GM23338 (cell line): ENCODE measurements at regions not wholly inside any gene's neighbourhood (a gene's known extent, or its start where the extent isn't known, plus 50 kb on each side); places are given as distances from the start of the nearest gene placed in this dataset.

ENCODE experiments used
- ATAC-seq: fragments of 200-7000 bp; cut with Tn5 transposase; 3 replicates; pipeline ENCODE4 v1.9.1; 2020
- DNase-seq: peaks from one replicate; pipeline ENCODE4 v3.0.0-alpha.2; 2015; ENCODE audit warnings: low spot score
- H2AFZ ChIP-seq: fragments of 200-600 bp; sonication (generic); 2 replicates; pipeline ENCODE4 v1.8.0; 2016; ENCODE audit warnings: antibody characterized with exemption, mild to moderate bottlenecking, moderate library complexity
- H3F3A ChIP-seq: fragments of 200-600 bp; sonication (generic); replicated peaks from 2 replicates; pipeline ENCODE4 v1.8.0; 2017; ENCODE audit warnings: antibody characterized with exemption, mixed run types, low read depth
- H3K27ac ChIP-seq: fragments of 200-600 bp; sonication (generic); 2 replicates; pipeline ENCODE4 v1.6.1; 2016; ENCODE audit warnings: low read depth
- H3K27me3 ChIP-seq: fragments of 200-600 bp; sonication (generic); 2 replicates; pipeline ENCODE4 v1.8.0; 2016; ENCODE audit warnings: mild to moderate bottlenecking, mixed run types, moderate library complexity; ENCODE audit not compliant: insufficient read depth
- H3K36me3 ChIP-seq: fragments of 200-600 bp; sonication (generic); 2 replicates; pipeline ENCODE4 v1.8.0; 2016; ENCODE audit warnings: mild to moderate bottlenecking; ENCODE audit not compliant: insufficient read depth
- H3K4me1 ChIP-seq: fragments of 200-600 bp; sonication (generic); 2 replicates; pipeline ENCODE4 v1.8.0; 2016; ENCODE audit warnings: mild to moderate bottlenecking, moderate library complexity; ENCODE audit not compliant: insufficient read depth
- H3K4me2 ChIP-seq: fragments of 200-600 bp; sonication (generic); 2 replicates; pipeline ENCODE4 v1.7.1; 2017; ENCODE audit warnings: mixed run types
- H3K4me3 ChIP-seq: fragments of 200-600 bp; sonication (generic); 2 replicates; pipeline ENCODE4 v1.6.1; 2016; ENCODE audit warnings: mixed run types
- H3K79me2 ChIP-seq: fragments of 200-600 bp; sonication (generic); replicated peaks from 2 replicates; pipeline ENCODE4 v1.8.0; 2017; ENCODE audit warnings: mild to moderate bottlenecking; ENCODE audit not compliant: insufficient read depth
- H3K9me2 ChIP-seq: fragments of 200-600 bp; sonication (generic); 2 replicates; pipeline ENCODE4 v1.8.0; 2017; ENCODE audit not compliant: insufficient read depth
- H4K20me1 ChIP-seq: fragments of 200-600 bp; sonication (generic); replicated peaks from 2 replicates; pipeline ENCODE4 v1.8.0; 2017; ENCODE audit warnings: mild to moderate bottlenecking; ENCODE audit not compliant: insufficient read depth
- H3K27ac Mint-ChIP-seq: 2 replicates; pipeline ENCODE4 v1.8.0; 2020; ENCODE audit warnings: inconsistent platforms, mild to moderate bottlenecking, moderate library complexity, mixed read lengths
- H3K27me3 Mint-ChIP-seq: 3 replicates; pipeline ENCODE4 v1.8.0; 2022; ENCODE audit warnings: low read depth, mild to moderate bottlenecking, moderate library complexity, mixed read lengths, inconsistent platforms; ENCODE audit not compliant: insufficient read depth, poor library complexity
- H3K36me3 Mint-ChIP-seq: 3 replicates; pipeline ENCODE4 v1.8.0; 2021; ENCODE audit warnings: low read depth, mild to moderate bottlenecking, inconsistent platforms, moderate library complexity, mixed read lengths
- H3K4me1 Mint-ChIP-seq: 3 replicates; pipeline ENCODE4 v1.8.0; 2020; ENCODE audit warnings: mild to moderate bottlenecking, inconsistent platforms, mixed read lengths
- H3K4me3 Mint-ChIP-seq: 3 replicates; pipeline ENCODE4 v1.8.0; 2021; ENCODE audit warnings: moderate library complexity, mild to moderate bottlenecking, inconsistent platforms, mixed read lengths
- H3K9me3 Mint-ChIP-seq: 3 replicates; pipeline ENCODE4 v1.8.0; 2020; ENCODE audit warnings: moderate library complexity, mild to moderate bottlenecking, inconsistent platforms, mixed read lengths
- CREB1 ChIP-seq: fragments of 250-450 bp; sonication (Bioruptor Pico); IDR thresholded peaks from 2 replicates; pipeline ENCODE4 v1.5.0; 2020; ENCODE audit warnings: low read depth, mild to moderate bottlenecking, moderate library complexity
- CTCF ChIP-seq, 2 experiments: fragments of 200-600 bp in 1 of 2; sonication (generic) in 1 of 2; conservative IDR thresholded peaks; 2 replicates each; pipeline versions ENCODE4 v1.5.1 to v1.6.1; 2016 to 2017; ENCODE audit warnings: antibody characterized with exemption in 2 of 2, low read depth in 2 of 2, mild to moderate bottlenecking in 2 of 2, moderate library complexity in 1 of 2
- JUNB ChIP-seq: IDR thresholded peaks from one replicate; pipeline ENCODE4 v1.6.1; 2016; ENCODE audit warnings: antibody characterized with exemption; ENCODE audit not compliant: unreplicated experiment
- NANOG ChIP-seq: IDR thresholded peaks from 2 replicates; pipeline ENCODE4 v1.6.1; 2016; ENCODE audit warnings: antibody characterized with exemption, borderline replicate concordance
- POLR2AphosphoS5 ChIP-seq: IDR thresholded peaks from 2 replicates; pipeline ENCODE4 v1.6.1; 2016; ENCODE audit warnings: antibody characterized with exemption, low read depth
- ZNF114 ChIP-seq: fragments of 250-450 bp; sonication (Bioruptor Pico); IDR thresholded peaks from 2 replicates; pipeline ENCODE4 v1.5.0; 2020; ENCODE audit warnings: mild to moderate bottlenecking, moderate library complexity
- ZNF331 ChIP-seq: fragments of 250-450 bp; sonication (Bioruptor Pico); IDR thresholded peaks from 2 replicates; pipeline ENCODE4 v1.5.0; 2020; ENCODE audit warnings: low read depth, mild to moderate bottlenecking, moderate library complexity
- ZNF462 ChIP-seq: fragments of 250-450 bp; sonication (Bioruptor Pico); IDR thresholded peaks from 2 replicates; pipeline ENCODE4 v1.5.0; 2020; ENCODE audit warnings: mild to moderate bottlenecking, moderate library complexity

GRCh38 chr18:24810561-24811305 is 350.3 kb downstream of the HRH4 start:
- Histone ChIP-seq H4K20me1 (no peaks in the 10 kb centered on the region), H3K4me3 (no peak overlapping the region), H3K9me2 (peaks cover 9% of the 10 kb centered on the region; the same call in 1 of the 2 replicates), H3K4me2 (no peak overlapping the region), H3K36me3 (no peaks in the 10 kb centered on the region), H2AFZ (peak overlapping the region; percentile 81), H3K4me1 (peaks cover 19% of the 10 kb centered on the region), H3F3A (no peaks in the 10 kb centered on the region), H3K79me2 (no peaks in the 10 kb centered on the region), H3K27me3 (no peaks in the 10 kb centered on the region), H3K27ac (no peak overlapping the region)
- Mint-ChIP-seq H3K4me3 (no peak overlapping the region), H3K27ac (no peak overlapping the region), H3K9me3 (no peaks in the 10 kb centered on the region; the same call in 2 of the 3 replicates), H3K4me1 (peaks cover 26% of the 10 kb centered on the region), H3K36me3 (peaks cover 3% of the 10 kb centered on the region; the same call in 1 of the 3 replicates), H3K27me3 (no peaks in the 10 kb centered on the region)
- DNase-seq = no peak
- ATAC-seq = no peak
- TF ChIP-seq ZNF462 (CRISPR knock-in tag) (no peak), JUNB (no peak), NANOG (no peak), CREB1 (CRISPR knock-in tag) (no peak), ZNF331 (CRISPR knock-in tag) (no peak), POLR2AphosphoS5 (no peak), CTCF (conservative IDR thresholded peaks at IDR 0.05; ENCODE audit: low read depth in 2 of 2) (no peak), ZNF114 (CRISPR knock-in tag) (no peak)
